ENCODE measurements at regions not wholly inside any gene's neighbourhood (a gene's known extent, or its start where the extent isn't known, plus 50 kb on each side); places are given as distances from the start of the nearest gene placed in this dataset.

GRCh38 chr1:55579332-55580001 lies 364.3 kb upstream of the USP24 start:
- TF ChIP-seq, protein P1, sequence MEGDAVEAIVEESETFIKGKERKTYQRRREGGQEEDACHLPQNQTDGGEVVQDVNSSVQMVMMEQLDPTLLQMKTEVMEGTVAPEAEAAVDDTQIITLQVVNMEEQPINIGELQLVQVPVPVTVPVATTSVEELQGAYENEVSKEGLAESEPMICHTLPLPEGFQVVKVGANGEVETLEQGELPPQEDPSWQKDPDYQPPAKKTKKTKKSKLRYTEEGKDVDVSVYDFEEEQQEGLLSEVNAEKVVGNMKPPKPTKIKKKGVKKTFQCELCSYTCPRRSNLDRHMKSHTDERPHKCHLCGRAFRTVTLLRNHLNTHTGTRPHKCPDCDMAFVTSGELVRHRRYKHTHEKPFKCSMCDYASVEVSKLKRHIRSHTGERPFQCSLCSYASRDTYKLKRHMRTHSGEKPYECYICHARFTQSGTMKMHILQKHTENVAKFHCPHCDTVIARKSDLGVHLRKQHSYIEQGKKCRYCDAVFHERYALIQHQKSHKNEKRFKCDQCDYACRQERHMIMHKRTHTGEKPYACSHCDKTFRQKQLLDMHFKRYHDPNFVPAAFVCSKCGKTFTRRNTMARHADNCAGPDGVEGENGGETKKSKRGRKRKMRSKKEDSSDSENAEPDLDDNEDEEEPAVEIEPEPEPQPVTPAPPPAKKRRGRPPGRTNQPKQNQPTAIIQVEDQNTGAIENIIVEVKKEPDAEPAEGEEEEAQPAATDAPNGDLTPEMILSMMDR (conservative IDR thresholded peaks at IDR 0.05) = no peak
- TF ChIP-seq EZH2 (IDR thresholded peaks at IDR 0.05; ENCODE audit: low read depth) = no peak
